GM18951 (cell line): ENCODE measurements at regions not wholly inside any gene's neighbourhood (a gene's known extent, or its start where the extent isn't known, plus 50 kb on each side); places are given as distances from the start of the nearest gene placed in this dataset.

ENCODE experiments used
- POLR2A ChIP-seq: IDR thresholded peaks from 4 replicates; pipeline ENCODE4 v1.6.1; 2011; ENCODE audit warnings: mild to moderate bottlenecking; ENCODE audit not compliant: insufficient read length, insufficient read depth; ENCODE audit errors: extremely low read depth
- in situ Hi-C: fragments of 300-500 bp; cut with MboI; formaldehyde crosslinking; loops from one replicate; pipeline ENCODE4 v1.12.0; 2022; ENCODE audit warnings: low sequenced_read_pairs, mixed read lengths, inconsistent platforms; ENCODE audit not compliant: unreplicated experiment

DNA sequence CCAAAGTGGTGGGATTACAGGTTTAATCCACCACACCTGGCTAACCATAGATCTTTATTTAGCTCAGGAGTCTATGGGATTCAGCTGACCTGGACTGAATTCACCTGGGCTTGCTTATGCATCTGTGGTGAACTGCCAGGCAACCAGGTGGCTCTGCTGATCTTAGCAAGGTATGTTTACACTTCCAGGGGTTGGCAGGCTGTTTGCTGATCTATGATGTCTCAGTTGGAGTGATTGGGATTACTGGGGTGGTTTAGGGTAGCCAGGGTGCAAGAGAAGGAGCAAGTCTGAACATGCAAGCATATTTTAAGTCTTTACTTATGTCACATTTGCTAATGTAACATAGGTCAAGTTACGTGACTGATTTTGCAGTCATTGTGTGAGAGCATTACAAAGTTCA is 63.6 kb upstream of the JAK2 start:
- in situ Hi-C loops = loop anchor here (10.0 kb wide), 1 partner anchor 157 kb away; no protein-coding TSS in a partner anchor
- TF ChIP-seq POLR2A = no peak

DNA sequence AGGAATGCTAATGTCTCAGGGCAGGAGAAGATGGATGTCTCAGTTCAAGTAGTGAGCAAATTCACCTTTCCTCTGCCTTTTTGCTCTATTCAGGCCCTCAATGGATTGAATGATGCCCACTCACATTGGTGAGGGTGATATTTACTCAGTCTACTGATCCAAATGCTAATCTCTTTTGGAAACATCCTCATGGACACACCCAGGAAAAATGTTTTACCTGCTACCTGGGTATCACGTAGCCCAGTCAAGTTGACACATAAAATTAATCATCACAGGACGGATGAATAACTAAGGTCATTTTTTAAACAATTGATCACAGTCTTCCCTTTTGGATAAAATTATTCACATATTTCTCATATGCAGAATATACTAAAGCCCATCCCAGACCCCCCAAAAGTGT is 63.0 kb upstream of the JAK2 start:
- in situ Hi-C loops = loop anchor here (10.0 kb wide), 1 partner anchor 157 kb away; no protein-coding TSS in a partner anchor
- no peak for TF ChIP-seq POLR2A

DNA sequence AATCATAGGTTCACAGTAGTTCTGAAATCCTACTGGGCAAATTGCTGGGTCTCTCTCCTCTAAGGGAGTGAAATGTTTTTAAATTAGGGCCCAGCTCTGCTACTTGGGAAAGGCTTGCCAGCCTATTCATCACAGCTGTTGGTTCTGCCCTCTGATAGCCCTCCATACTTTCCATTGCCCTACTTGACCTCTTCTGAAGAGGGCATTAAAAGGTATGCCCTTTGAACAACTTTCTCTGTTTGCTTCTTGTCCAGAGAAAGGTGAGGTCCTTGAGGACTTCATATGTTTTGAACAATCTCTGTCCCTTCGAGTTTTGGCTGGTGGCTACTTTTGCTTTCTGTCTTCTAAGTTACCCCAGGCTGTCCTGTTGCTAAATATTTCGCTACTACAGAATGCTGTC is 62.3 kb upstream of the JAK2 start:
- TF ChIP-seq POLR2A = no peak
- in situ Hi-C loops = loop anchor here (10.0 kb wide), 1 partner anchor 158 kb away; no protein-coding TSS in a partner anchor

DNA sequence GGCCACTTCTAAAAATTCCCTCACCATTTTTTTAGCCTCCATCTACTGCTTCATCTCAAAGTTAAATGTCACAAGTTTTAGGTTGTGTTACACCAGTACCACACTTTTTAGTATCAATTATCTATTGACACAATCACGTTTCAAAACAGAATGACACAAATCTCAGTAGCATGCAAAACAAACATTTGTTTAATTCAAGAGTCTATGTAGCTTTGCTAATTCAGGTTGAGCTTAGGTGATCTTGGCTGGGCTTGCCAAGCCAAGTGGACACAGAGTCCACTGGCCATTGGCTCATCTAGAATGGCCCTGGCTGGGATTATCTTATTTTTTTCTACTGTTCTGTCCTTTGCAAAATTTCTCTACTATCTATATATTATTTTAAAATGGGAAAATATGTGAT is 61.9 kb upstream of the JAK2 start:
- in situ Hi-C loops = loop anchor here (10.0 kb wide), 1 partner anchor 158 kb away; no protein-coding TSS in a partner anchor
- no peak for TF ChIP-seq POLR2A

DNA sequence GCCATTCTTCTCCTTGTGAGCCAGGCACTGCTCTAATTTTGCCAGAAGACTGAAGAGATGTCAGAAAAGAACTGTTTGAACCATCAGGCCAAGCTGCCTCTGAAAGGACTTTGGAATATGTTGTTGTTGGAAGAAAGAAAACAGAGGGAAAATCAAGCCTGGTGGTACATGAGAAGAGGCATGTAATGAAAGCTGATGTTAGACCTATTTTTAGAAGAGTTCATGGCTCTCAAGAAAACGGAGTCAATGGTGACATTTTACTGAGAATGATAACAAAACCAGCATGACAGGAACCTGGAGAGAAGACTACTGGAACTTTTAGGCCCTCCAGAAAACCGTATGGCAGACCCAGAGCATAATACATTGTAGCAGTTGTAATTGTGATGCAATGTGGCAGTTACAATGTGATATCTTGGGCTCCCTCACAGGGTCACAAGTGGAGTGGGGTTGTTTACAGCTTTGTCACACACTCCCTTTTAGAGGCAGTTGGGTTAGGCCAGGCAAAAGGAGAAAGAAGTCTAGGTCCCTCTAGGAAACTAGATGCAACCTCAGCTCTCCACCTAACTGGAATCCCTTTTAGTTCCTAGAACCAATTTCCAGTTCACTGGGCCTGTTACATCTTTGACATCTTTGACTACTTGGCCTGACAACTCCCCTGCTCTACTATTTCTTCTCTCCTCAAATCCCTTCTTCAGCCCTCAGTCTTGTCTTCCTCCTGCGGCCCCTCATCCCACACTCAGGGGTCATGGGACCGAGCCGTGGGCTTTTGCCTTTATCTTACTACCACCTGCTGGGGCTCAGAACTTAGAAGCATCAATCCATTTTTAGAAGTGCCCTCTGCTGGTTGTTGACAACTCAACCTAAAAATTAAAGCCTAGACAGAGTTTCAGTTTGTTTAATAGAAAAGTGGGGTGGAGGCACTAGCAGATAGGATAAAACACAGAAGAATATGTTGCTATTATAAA is 61.2 kb upstream of the JAK2 start:
- TF ChIP-seq POLR2A = no peak

DNA sequence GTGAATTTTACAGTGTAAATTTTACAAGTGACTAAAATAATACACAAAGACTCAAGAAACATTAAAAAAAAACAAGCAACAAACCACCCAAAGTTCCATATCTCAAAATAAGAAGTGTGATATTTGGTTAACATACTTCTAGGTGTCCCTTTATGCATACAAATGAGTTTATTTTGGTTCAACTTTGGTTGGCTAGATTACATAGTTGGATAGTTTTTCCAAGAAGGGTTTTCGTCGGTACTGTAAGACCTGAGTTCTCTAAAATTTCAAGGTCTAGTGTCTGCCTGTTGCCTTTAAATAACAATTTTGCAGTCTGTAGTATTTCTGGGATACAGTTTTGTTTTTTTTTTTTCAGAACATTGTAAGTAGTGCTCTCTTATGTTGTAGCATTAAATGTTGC is 58.8 kb upstream of the JAK2 start:
- in situ Hi-C loops = loop anchor here (10.0 kb wide), 1 partner anchor 161 kb away; no protein-coding TSS in a partner anchor

More for the DNA sequence above, 61.2 kb upstream of the JAK2 start:
- in situ Hi-C loops = loop anchor here (10.0 kb wide), 1 partner anchor 159 kb away; no protein-coding TSS in a partner anchor

GRCh38 chr9:4927043-4927471 is 58.0 kb upstream of the JAK2 start:
- in situ Hi-C loops = loop anchor here (10.0 kb wide), 1 partner anchor 162 kb away; no protein-coding TSS in a partner anchor
- TF ChIP-seq POLR2A = no peak

More for the DNA sequence above, 58.8 kb upstream of the JAK2 start:
- TF ChIP-seq POLR2A = no peak

- in situ Hi-C loops = loop anchor here (10.0 kb wide), 1 partner anchor 163 kb away; no protein-coding TSS in a partner anchor
Observed at GRCh38 chr9:4927701-4928100, 57.4 kb upstream of the JAK2 start.

DNA sequence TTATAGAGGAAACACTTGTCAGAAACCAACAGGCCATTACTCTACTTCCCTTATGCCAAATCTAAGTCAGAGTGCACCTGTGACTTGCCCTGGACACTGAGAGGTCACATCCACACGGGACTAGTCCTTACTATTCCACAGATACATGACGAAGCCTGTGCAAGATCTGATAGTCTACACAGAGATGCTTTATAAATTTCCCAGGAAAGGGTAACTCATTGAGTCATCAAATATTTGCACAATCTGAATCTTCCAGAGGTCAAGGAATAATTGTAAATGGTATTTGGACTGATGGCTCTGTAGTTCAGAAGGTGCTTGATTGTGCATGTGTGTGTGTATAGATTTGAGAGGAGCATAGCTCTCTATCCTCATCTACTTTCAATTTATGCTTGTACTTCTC is 55.2 kb upstream of the JAK2 start:
- in situ Hi-C loops = loop anchor here (10.0 kb wide), 1 partner anchor 165 kb away; no protein-coding TSS in a partner anchor
- no peak for TF ChIP-seq POLR2A

More at GRCh38 chr9:4927701-4928100, 57.4 kb upstream of the JAK2 start:
- no peak for TF ChIP-seq POLR2A

DNA sequence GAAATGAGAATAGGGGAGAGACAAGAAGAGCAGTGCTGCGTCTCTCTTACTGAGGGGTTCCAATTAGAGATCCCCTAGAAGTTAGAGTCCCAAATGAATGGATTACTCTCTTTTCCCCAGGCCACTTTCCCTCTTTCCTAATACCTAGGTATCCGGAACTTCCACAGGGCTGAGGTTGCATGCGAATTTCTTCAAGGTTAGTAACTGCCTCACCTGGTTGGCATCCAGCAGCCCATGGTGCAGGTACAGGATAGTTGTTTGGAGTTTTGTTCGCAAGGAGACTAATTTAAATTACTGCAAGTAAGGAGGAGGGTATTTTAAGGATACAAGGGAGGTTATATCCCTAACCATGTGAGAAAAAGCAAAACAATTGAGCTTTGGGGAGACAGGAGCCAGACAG is 52.4 kb upstream of the JAK2 start:
- no peak for TF ChIP-seq POLR2A
- in situ Hi-C loops = no loop called here

DNA sequence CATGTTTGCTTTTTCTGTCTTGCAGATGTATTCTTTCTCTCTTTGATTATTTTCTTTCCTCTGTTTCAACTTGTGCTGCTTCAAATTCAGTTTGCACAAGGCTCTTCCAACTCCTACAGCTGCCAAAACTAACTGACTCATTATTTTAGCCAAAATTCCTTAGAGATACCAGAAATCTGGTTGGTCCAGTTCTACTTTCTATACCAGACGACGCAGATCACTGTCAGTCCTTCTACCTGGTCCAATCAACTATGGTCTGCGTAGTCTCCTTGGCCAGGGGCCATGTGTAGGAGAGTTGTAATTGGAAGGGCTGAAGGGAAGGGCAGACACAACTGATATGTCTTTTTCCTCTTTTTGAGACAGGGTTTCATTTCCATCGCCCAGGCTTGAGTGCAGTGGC is 51.9 kb upstream of the JAK2 start:
- in situ Hi-C loops = no loop called here
- TF ChIP-seq POLR2A = no peak

- in situ Hi-C loops = no loop called here
Observed at GRCh38 chr9:4933861-4934260, 51.2 kb upstream of the JAK2 start.

GRCh38 chr9:4935001-4935672 is 49.9 kb upstream of the JAK2 start:
- TF ChIP-seq POLR2A = no peak
- in situ Hi-C loops = no loop called here

More at GRCh38 chr9:4933861-4934260, 51.2 kb upstream of the JAK2 start:
- TF ChIP-seq POLR2A = no peak
